Endothelial cell of umbilical vein (primary cell): ENCODE measurements at regions not wholly inside any gene's neighbourhood (a gene's known extent, or its start where the extent isn't known, plus 50 kb on each side); places are given as distances from the start of the nearest gene placed in this dataset.

ENCODE experiments used
- BruUV-seq: library from RNA; stranded (reverse); fragments of 400-500 nt; replicated peaks from 2 replicates; lab custom pipeline; 2021; lab: Mats Ljungman, UMichigan
- CTCF ChIA-PET: fragments of 300-600, 350-600 bp; sonication (Branson Sonifier 250); formaldehyde crosslinking; loops from one replicate; lab custom pipeline; 2021; ENCODE audit warnings: antibody characterized with exemption, inconsistent platforms; lab: Charles Lee
- POLR2A ChIA-PET: fragments of 300-600, 350-600 bp; sonication (Branson Sonifier 250); formaldehyde crosslinking; loops from one replicate; lab custom pipeline; 2021; ENCODE audit warnings: antibody characterized with exemption, inconsistent platforms; lab: Charles Lee
- DNase-seq: peaks from one replicate; pipeline ENCODE4 v3.0.0-alpha.2; 2011; ENCODE audit warnings: low read depth, low spot score
- FAIRE-seq: peaks from 2 replicates; lab custom pipeline; 2011; peaks lifted over from hg19 to GRCh38; lab: Jason Lieb, UNC
- H2AFZ ChIP-seq: 2 replicates; pipeline ENCODE4 v1.6.0; 2012; ENCODE audit warnings: low read depth, low read length, control low read depth, inconsistent platforms
- H3K27ac ChIP-seq: 2 replicates; pipeline ENCODE4 v1.5.1; 2011; ENCODE audit warnings: low read depth, mild to moderate bottlenecking, control low read depth, low read length, moderate library complexity; ENCODE audit not compliant: insufficient read depth
- H3K27me3 ChIP-seq, 2 experiments: 2 replicates each; pipeline versions ENCODE4 v1.6.0 to v1.6.1; 2011; ENCODE audit warnings: low read length in 2 of 2, mixed read lengths in 1 of 2; ENCODE audit not compliant: control insufficient read depth in 2 of 2, insufficient read depth in 2 of 2
- H3K36me3 ChIP-seq, 2 experiments: 2 replicates in 1 of 2; 3 replicates in 1 of 2; pipeline ENCODE4 v1.5.1; 2011; ENCODE audit warnings: low read length in 2 of 2, mild to moderate bottlenecking in 1 of 2, moderate library complexity in 1 of 2; ENCODE audit not compliant: control insufficient read depth in 2 of 2, insufficient read depth in 2 of 2; ENCODE audit errors: extremely low read depth in 1 of 2
- H3K4me1 ChIP-seq: 3 replicates; pipeline ENCODE4 v1.5.1; 2011; ENCODE audit warnings: mild to moderate bottlenecking, low read length; ENCODE audit not compliant: control insufficient read depth, insufficient read depth; ENCODE audit errors: extremely low read depth
- H3K4me2 ChIP-seq: 2 replicates; pipeline ENCODE4 v1.6.1; 2011; ENCODE audit warnings: low read length, control low read depth, mixed read lengths; ENCODE audit not compliant: insufficient read depth
- H3K4me3 ChIP-seq, 3 experiments: fragments of 200-600 bp in 1 of 3; sonication (generic), shearing (Covaris generic) in 1 of 3; replicated peaks in 1 of 3; 2 replicates each; pipeline ENCODE4 v1.5.1; 2011 to 2016; ENCODE audit warnings: control low read depth in 3 of 3, low read length in 3 of 3, mild to moderate bottlenecking in 2 of 3, inconsistent platforms in 1 of 3, low read depth in 1 of 3, moderate library complexity in 1 of 3; ENCODE audit not compliant: insufficient read depth in 1 of 3
- H3K79me2 ChIP-seq: 2 replicates; pipeline ENCODE4 v1.6.0; 2012; ENCODE audit warnings: low read length, inconsistent platforms; ENCODE audit not compliant: control insufficient read depth, insufficient read depth
- H3K9ac ChIP-seq: replicated peaks from 2 replicates; pipeline ENCODE3; 2011; ENCODE audit warnings: low read length, control low read depth; ENCODE audit not compliant: insufficient read depth; ENCODE audit errors: extremely low read depth
- H3K9me1 ChIP-seq: replicated peaks from 3 replicates; pipeline ENCODE4 v1.6.0; 2011; ENCODE audit warnings: mild to moderate bottlenecking, low read length; ENCODE audit not compliant: control insufficient read depth, insufficient read depth; ENCODE audit errors: extremely low read depth
- H3K9me3 ChIP-seq: replicated peaks from 2 replicates; pipeline ENCODE4 v1.5.1; 2012; ENCODE audit warnings: low read length, inconsistent platforms; ENCODE audit not compliant: control insufficient read depth, insufficient read depth
- H4K20me1 ChIP-seq: replicated peaks from 2 replicates; pipeline ENCODE3; 2011; ENCODE audit warnings: mild to moderate bottlenecking, low read length; ENCODE audit not compliant: control insufficient read depth, insufficient read depth; ENCODE audit errors: extremely low read depth
- EZH2 ChIP-seq: IDR thresholded peaks from 2 replicates; pipeline ENCODE4 v1.6.1; 2012; ENCODE audit warnings: borderline replicate concordance, low read depth, mild to moderate bottlenecking, moderate library complexity, low read length, inconsistent platforms; ENCODE audit not compliant: severe bottlenecking
- FOS ChIP-seq: IDR thresholded peaks from 2 replicates; pipeline ENCODE4 v1.6.1; 2011; ENCODE audit warnings: mild to moderate bottlenecking, low read length, moderate library complexity, borderline replicate concordance; ENCODE audit not compliant: insufficient read depth
- GATA2 ChIP-seq: IDR thresholded peaks from 2 replicates; pipeline ENCODE4 v1.7.0; 2011; ENCODE audit warnings: low read depth, mild to moderate bottlenecking, moderate library complexity, mixed read lengths, low read length; ENCODE audit not compliant: insufficient read length, insufficient read depth
- JUN ChIP-seq: IDR thresholded peaks from 2 replicates; pipeline ENCODE4 v1.6.1; 2011; ENCODE audit warnings: borderline replicate concordance, low read depth; ENCODE audit not compliant: insufficient read length, insufficient read depth
- MAX ChIP-seq: IDR thresholded peaks from 2 replicates; pipeline ENCODE4 v1.6.1; 2011; ENCODE audit not compliant: insufficient read depth, insufficient read length
- MYC ChIP-seq: IDR thresholded peaks from one replicate; pipeline ENCODE4 v1.6.1; 2011; ENCODE audit warnings: mild to moderate bottlenecking, low read depth, low read length
- POLR2A ChIP-seq: IDR thresholded peaks from 2 replicates; pipeline ENCODE4 v1.6.1; 2012; ENCODE audit warnings: low read depth, mild to moderate bottlenecking, control low read depth, low read length
- POLR2AphosphoS5 ChIP-seq: IDR thresholded peaks from 2 replicates; pipeline ENCODE4 v1.6.1; 2012; ENCODE audit warnings: low read depth, mild to moderate bottlenecking, control low read depth, low read length, moderate library complexity; ENCODE audit not compliant: insufficient read depth
- dilution Hi-C: fragments of 300-500 bp; cut with MboI; formaldehyde crosslinking; loops from one replicate; pipeline ENCODE4 v1.15.0; 2019; ENCODE audit warnings: low sequenced_read_pairs; ENCODE audit not compliant: extremely low pct_ligation_motif_present
- intact Hi-C: fragments of 100-400 bp; cut with micrococcal nuclease; formaldehyde crosslinking; loops from one replicate; pipeline ENCODE4 v1.10.0; 2022
- TF ChIP-seq, protein P1 (sequence below), 2 donors: IDR thresholded peaks; 1 replicate in 1 of 2; 2 replicates in 1 of 2; pipeline ENCODE4 v1.5.1; 2011; ENCODE audit warnings: low read length in 2 of 2, mild to moderate bottlenecking in 2 of 2, moderate library complexity in 2 of 2, control low read depth in 1 of 2, inconsistent platforms in 1 of 2, low read depth in 1 of 2; ENCODE audit not compliant: insufficient read depth in 1 of 2; ENCODE audit errors: extremely low read depth in 1 of 2

DNA sequence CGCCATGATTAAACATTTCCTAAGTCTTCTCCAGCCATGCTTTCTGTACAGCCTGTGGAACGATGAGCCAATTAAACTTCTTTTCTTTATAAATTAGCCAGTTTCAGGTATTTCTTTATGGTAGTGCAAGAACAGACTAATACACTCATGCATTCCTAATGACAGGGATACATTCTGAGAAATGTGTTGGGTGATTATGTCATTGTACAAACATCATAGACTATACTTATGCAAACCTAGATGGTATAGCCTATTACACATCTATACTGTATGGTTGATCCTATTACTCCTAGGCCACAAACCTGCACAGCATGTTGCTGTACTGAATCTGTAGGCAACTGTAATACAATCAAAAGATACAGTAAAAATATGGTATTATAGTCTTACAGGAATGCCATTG lies 83.1 kb downstream of the ATOH1 start:
- Histone ChIP-seq H3K9me1 (no peaks in the 10 kb centered on the region), H3K79me2 (no peaks in the 10 kb centered on the region), H3K27ac (no peak overlapping the region), H3K9me3 (no peaks in the 10 kb centered on the region), H2AFZ (no peak overlapping the region), H3K4me2 (no peak overlapping the region), H4K20me1 (no peaks in the 10 kb centered on the region), H3K27me3 (no peaks in the 10 kb centered on the region), H3K9ac (no peak overlapping the region), H3K36me3 (no peaks in the 10 kb centered on the region), H3K4me1 (no peaks in the 10 kb centered on the region), H3K4me3 (no peak overlapping the region)
- DNase-seq, result no peak
- FAIRE-seq, result no peak
- dilution Hi-C loops (no loop called here), intact Hi-C loops (no loop called here)
- BruUV-seq, result no TSS peak
- ChIA-PET CTCF (no interaction called here), POLR2A (no interaction called here)
- TF ChIP-seq MYC (no peak), MAX (no peak), GATA2 (no peak), POLR2AphosphoS5 (no peak), EZH2 (no peak), POLR2A (no peak)
- TF ChIP-seq, protein P1, sequence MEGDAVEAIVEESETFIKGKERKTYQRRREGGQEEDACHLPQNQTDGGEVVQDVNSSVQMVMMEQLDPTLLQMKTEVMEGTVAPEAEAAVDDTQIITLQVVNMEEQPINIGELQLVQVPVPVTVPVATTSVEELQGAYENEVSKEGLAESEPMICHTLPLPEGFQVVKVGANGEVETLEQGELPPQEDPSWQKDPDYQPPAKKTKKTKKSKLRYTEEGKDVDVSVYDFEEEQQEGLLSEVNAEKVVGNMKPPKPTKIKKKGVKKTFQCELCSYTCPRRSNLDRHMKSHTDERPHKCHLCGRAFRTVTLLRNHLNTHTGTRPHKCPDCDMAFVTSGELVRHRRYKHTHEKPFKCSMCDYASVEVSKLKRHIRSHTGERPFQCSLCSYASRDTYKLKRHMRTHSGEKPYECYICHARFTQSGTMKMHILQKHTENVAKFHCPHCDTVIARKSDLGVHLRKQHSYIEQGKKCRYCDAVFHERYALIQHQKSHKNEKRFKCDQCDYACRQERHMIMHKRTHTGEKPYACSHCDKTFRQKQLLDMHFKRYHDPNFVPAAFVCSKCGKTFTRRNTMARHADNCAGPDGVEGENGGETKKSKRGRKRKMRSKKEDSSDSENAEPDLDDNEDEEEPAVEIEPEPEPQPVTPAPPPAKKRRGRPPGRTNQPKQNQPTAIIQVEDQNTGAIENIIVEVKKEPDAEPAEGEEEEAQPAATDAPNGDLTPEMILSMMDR (IDR thresholded peaks at IDR 0.05; ENCODE audit: extremely low read depth in 1 of 2, insufficient read depth in 1 of 2, low read depth in 1 of 2, low read length in 2 of 2), result no peak

- POLR2A ChIA-PET, result no interaction called here
- BruUV-seq, result no TSS peak
- H3K27ac ChIP-seq, result no peak overlapping the region
- FAIRE-seq (no peak), DNase-seq (no peak)
- no peaks in the 10 kb centered on the region for H3K4me1 ChIP-seq
- H3K79me2 ChIP-seq, result no peaks in the 10 kb centered on the region
- intact Hi-C loops (no loop called here), dilution Hi-C loops (no loop called here)
- CTCF ChIA-PET, result no interaction called here
- H3K27me3 ChIP-seq, result no peaks in the 10 kb centered on the region
- TF ChIP-seq GATA2 (no peak), POLR2A (no peak), POLR2AphosphoS5 (no peak), MAX (no peak), EZH2 (no peak), JUN (no peak), FOS (no peak), MYC (no peak)
- TF ChIP-seq, protein P1 (IDR thresholded peaks at IDR 0.05; ENCODE audit: extremely low read depth in 1 of 2, insufficient read depth in 1 of 2, low read depth in 1 of 2, low read length in 2 of 2), result no peak
- no peak overlapping the region for H3K9ac ChIP-seq
- no peaks in the 10 kb centered on the region for H3K9me3 ChIP-seq
- H4K20me1 ChIP-seq, result no peaks in the 10 kb centered on the region
- H3K36me3 ChIP-seq, result no peaks in the 10 kb centered on the region
- no peaks in the 10 kb centered on the region for H3K9me1 ChIP-seq
- H3K4me3 ChIP-seq, result no peak overlapping the region
- H3K4me2 ChIP-seq, result no peak overlapping the region
- H2AFZ ChIP-seq, result no peak overlapping the region
These were observed 83.6 kb downstream of the ATOH1 start for GRCh38 chr4:93912146-93912545.
